K562 (cell line): ENCODE measurements at regions not wholly inside any gene's neighbourhood (a gene's known extent, or its start where the extent isn't known, plus 50 kb on each side); places are given as distances from the start of the nearest gene placed in this dataset.

ENCODE experiments used
- BRCA1 ChIP-seq, 2 experiments: fragments of 450-650 bp in 1 of 2; sonication (generic) in 1 of 2; formaldehyde crosslinking in 1 of 2; IDR thresholded peaks; 2 replicates each; pipeline versions ENCODE4 v1.5.0 to v1.6.1; 2017 to 2020; ENCODE audit warnings: mild to moderate bottlenecking in 1 of 2, missing genetic modification reagents in 1 of 2
- CBX2 ChIP-seq: fragments of 200-600 bp; sonication (generic); IDR thresholded peaks from one replicate; pipeline ENCODE4 v1.6.1; 2012; ENCODE audit warnings: mild to moderate bottlenecking, low read length, inconsistent platforms; ENCODE audit not compliant: insufficient read depth, poor library complexity, severe bottlenecking
- CBX5 ChIP-seq: IDR thresholded peaks from 2 replicates; pipeline ENCODE4 v1.6.1; 2014; ENCODE audit warnings: low read depth, borderline replicate concordance
- ESRRA ChIP-seq: fragments of 450-650 bp; IDR thresholded peaks from 2 replicates; pipeline ENCODE4 v1.6.1; 2014; ENCODE audit warnings: low read depth, mild to moderate bottlenecking, moderate library complexity, borderline replicate concordance
- ETV1 ChIP-seq: fragments of 450-650 bp; conservative IDR thresholded peaks from 2 replicates; pipeline ENCODE4 v1.6.1; 2016; ENCODE audit warnings: missing genetic modification characterization, control low read depth, low read depth, missing compliant biosample characterization
- HOMEZ ChIP-seq: fragments of 250-450 bp; sonication (Bioruptor Pico); IDR thresholded peaks from 2 replicates; pipeline ENCODE4 v1.4.0; 2020; ENCODE audit warnings: mild to moderate bottlenecking, moderate library complexity
- ILK ChIP-seq: fragments of 450-650 bp; IDR thresholded peaks from 2 replicates; pipeline ENCODE4 v1.6.1; 2016; ENCODE audit warnings: missing genetic modification characterization, low read depth, mild to moderate bottlenecking, missing compliant biosample characterization, moderate library complexity, borderline replicate concordance
- MBD2 ChIP-seq: sonication (generic); IDR thresholded peaks from 2 replicates; pipeline ENCODE4 v1.6.1; 2016; ENCODE audit warnings: low read depth, borderline replicate concordance
- SAP30 ChIP-seq: fragments of 200-600 bp; sonication (generic); IDR thresholded peaks from 2 replicates; pipeline ENCODE4 v1.6.1; 2012; ENCODE audit warnings: borderline replicate concordance, low read depth, mild to moderate bottlenecking, moderate library complexity, low read length, control low read depth, inconsistent platforms; ENCODE audit not compliant: insufficient read depth, poor library complexity, severe bottlenecking
- TOE1 ChIP-seq, 2 experiments: fragments of 450-650 bp in 1 of 2; sonication (generic) in 1 of 2; formaldehyde crosslinking in 1 of 2; IDR thresholded peaks; 2 replicates each; pipeline versions ENCODE4 v1.7.1 to v1.8.0; 2016 to 2022; ENCODE audit warnings: borderline replicate concordance in 2 of 2, mild to moderate bottlenecking in 2 of 2, antibody characterized with exemption in 1 of 2, inconsistent platforms in 1 of 2, low read depth in 1 of 2, missing genetic modification reagents in 1 of 2, moderate library complexity in 1 of 2
- VEZF1 ChIP-seq: fragments of 200-800 bp; sonication (Bioruptor generic); IDR thresholded peaks from 2 replicates; pipeline ENCODE4 v1.6.1; 2017; ENCODE audit warnings: missing genetic modification characterization, missing compliant biosample characterization
- XRCC3 ChIP-seq: fragments of 450-650 bp; IDR thresholded peaks from 2 replicates; pipeline ENCODE4 v1.6.1; 2017; ENCODE audit warnings: mild to moderate bottlenecking, moderate library complexity
- ZBTB11 ChIP-seq, 3 experiments: fragments of 200-800 bp in 1 of 3; fragments of 250-450 bp in 1 of 3; fragments of 450-650 bp in 1 of 3; sonication (Bioruptor Pico) in 1 of 3; sonication (Bioruptor generic) in 1 of 3; formaldehyde crosslinking in 1 of 3; IDR thresholded peaks; 2 replicates each; pipeline versions ENCODE4 v1.6.1 to v1.8.0; 2016 to 2022; ENCODE audit warnings: mild to moderate bottlenecking in 2 of 3, missing genetic modification characterization in 2 of 3, missing compliant biosample characterization in 1 of 3, moderate library complexity in 1 of 3
- ZNF197 ChIP-seq: fragments of 200-800 bp; sonication (Bioruptor generic); IDR thresholded peaks from 2 replicates; pipeline ENCODE4 v1.6.1; 2016; ENCODE audit warnings: low read depth, missing genetic modification characterization, missing compliant biosample characterization
- ZNF311 ChIP-seq: fragments of 250-450 bp; sonication (Bioruptor Pico); IDR thresholded peaks from 2 replicates; pipeline ENCODE4 v1.4.0; 2020; ENCODE audit warnings: mild to moderate bottlenecking, moderate library complexity
- ZNF354B ChIP-seq: fragments of 250-450 bp; sonication (Bioruptor Pico); IDR thresholded peaks from 2 replicates; pipeline ENCODE4 v1.4.0; 2020
- ZNF436 ChIP-seq: fragments of 250-450, 450-650 bp; sonication (Bioruptor Pico); formaldehyde crosslinking; IDR thresholded peaks from 2 replicates; pipeline ENCODE4 v1.7.0; 2020; ENCODE audit warnings: mild to moderate bottlenecking
- ZNF57 ChIP-seq: fragments of 450-650 bp; formaldehyde crosslinking; IDR thresholded peaks from 2 replicates; pipeline ENCODE4 v1.4.0; 2020; ENCODE audit warnings: mild to moderate bottlenecking, moderate library complexity
- ZNF655 ChIP-seq: fragments of 250-450 bp; sonication (Bioruptor Pico); IDR thresholded peaks from 2 replicates; pipeline ENCODE4 v1.5.0; 2021

GRCh38 chr6:27617046-27617687 lies 144.3 kb upstream of the ZNF184 start (continued):
- TF ChIP-seq ESRRA (peak; percentile 40), ZNF655 (CRISPR knock-in tag) (no peak), ZNF311 (CRISPR knock-in tag) (no peak), SAP30 (peak; percentile 43), ZNF436 (CRISPR knock-in tag) (no peak), ZNF57 (CRISPR knock-in tag) (no peak), TOE1 (IDR thresholded peaks at IDR 0.05; ENCODE audit: borderline replicate concordance) (no peak), TOE1 (CRISPR knock-in tag; IDR thresholded peaks at IDR 0.05; ENCODE audit: borderline replicate concordance, low read depth) (no peak), HOMEZ (CRISPR knock-in tag) (no peak), ETV1 (tag) (peak; percentile 80), VEZF1 (CRISPR knock-in tag) (no peak), ZNF197 (CRISPR knock-in tag) (no peak), BRCA1 (IDR thresholded peaks at IDR 0.05) (no peak), BRCA1 (CRISPR knock-in tag; IDR thresholded peaks at IDR 0.05) (no peak), ZBTB11 (CRISPR knock-in tag; IDR thresholded peaks at IDR 0.05) (peak in 1 of 3 experiments; percentile 50; a peak in 1 of 6 replicates), CBX2 (no peak), MBD2 (no peak), ILK (tag) (no peak), CBX5 (no peak), XRCC3 (no peak), ZNF354B (no peak)
